Keratinocyte (primary cell): ENCODE measurements at regions not wholly inside any gene's neighbourhood (a gene's known extent, or its start where the extent isn't known, plus 50 kb on each side); places are given as distances from the start of the nearest gene placed in this dataset.

Experiments
- DNase-seq: peaks from one replicate; pipeline ENCODE4 v3.0.0-alpha.2; 2011; ENCODE audit warnings: low read depth, missing footprints, low spot score
- FAIRE-seq: peaks from 2 replicates; lab custom pipeline; 2011; peaks lifted over from hg19 to GRCh38; lab: Jason Lieb, UNC
- H2AFZ ChIP-seq: 2 replicates; pipeline ENCODE4 v1.6.0; 2012; ENCODE audit warnings: low read length, control low read depth, inconsistent platforms; ENCODE audit not compliant: control insufficient read depth
- H3K27ac ChIP-seq: 2 replicates; pipeline ENCODE4 v1.5.1; 2011; ENCODE audit warnings: low read length; ENCODE audit not compliant: control insufficient read depth, insufficient read depth
- H3K27me3 ChIP-seq: 3 replicates; pipeline ENCODE4 v1.6.0; 2011; ENCODE audit warnings: low read length; ENCODE audit not compliant: control insufficient read depth, insufficient read depth; ENCODE audit errors: extremely low read depth
- H3K36me3 ChIP-seq, 2 experiments: 2 replicates in 1 of 2; 3 replicates in 1 of 2; pipeline ENCODE4 v1.5.1; 2011; ENCODE audit warnings: low read length in 2 of 2, mild to moderate bottlenecking in 1 of 2; ENCODE audit not compliant: control insufficient read depth in 2 of 2, insufficient read depth in 2 of 2; ENCODE audit errors: extremely low read depth in 1 of 2
- H3K4me1 ChIP-seq: 3 replicates; pipeline ENCODE4 v1.5.1; 2011; ENCODE audit warnings: low read length; ENCODE audit not compliant: control insufficient read depth, insufficient read depth; ENCODE audit errors: extremely low read depth
- H3K4me2 ChIP-seq: 3 replicates; pipeline ENCODE4 v1.6.0; 2011; ENCODE audit warnings: low read depth, low read length; ENCODE audit not compliant: control insufficient read depth, insufficient read depth; ENCODE audit errors: extremely low read depth
- H3K4me3 ChIP-seq, 3 experiments: fragments of 200-600 bp in 1 of 3; sonication (generic) in 1 of 3; 2 replicates in 2 of 3; 3 replicates in 1 of 3; pipeline ENCODE4 v1.5.1; 2011 to 2016; ENCODE audit warnings: low read length in 3 of 3, mild to moderate bottlenecking in 3 of 3, control low read depth in 2 of 3, inconsistent platforms in 1 of 3, low read depth in 1 of 3, mixed read lengths in 1 of 3, mixed run types in 1 of 3, moderate library complexity in 1 of 3; ENCODE audit not compliant: control insufficient read depth in 2 of 3, insufficient read depth in 2 of 3; ENCODE audit errors: extremely low read depth in 1 of 3
- H3K79me2 ChIP-seq: 2 replicates; pipeline ENCODE4 v1.6.0; 2012; ENCODE audit warnings: low read length; ENCODE audit not compliant: control insufficient read depth, insufficient read depth
- H3K9ac ChIP-seq: 3 replicates; pipeline ENCODE4 v1.6.0; 2011; ENCODE audit warnings: low read length; ENCODE audit not compliant: control insufficient read depth, insufficient read depth; ENCODE audit errors: extremely low read depth
- H3K9me1 ChIP-seq: 3 replicates; pipeline ENCODE4 v1.6.0; 2011; ENCODE audit warnings: low read length; ENCODE audit not compliant: control insufficient read depth, insufficient read depth; ENCODE audit errors: extremely low read depth
- H3K9me3 ChIP-seq: 2 replicates; pipeline ENCODE4 v1.5.1; 2012; ENCODE audit warnings: low read depth, low read length; ENCODE audit not compliant: control insufficient read depth
- H4K20me1 ChIP-seq: 3 replicates; pipeline ENCODE4 v1.6.0; 2011; ENCODE audit warnings: low read length; ENCODE audit not compliant: control insufficient read depth, insufficient read depth; ENCODE audit errors: extremely low read depth
- EZH2 ChIP-seq: IDR thresholded peaks from one replicate; pipeline ENCODE4 v1.6.1; 2012; ENCODE audit warnings: inconsistent platforms, mild to moderate bottlenecking, low read length, moderate library complexity
- dilution Hi-C: fragments of 300-500 bp; cut with MboI; formaldehyde crosslinking; loops from one replicate; pipeline ENCODE4 v1.7.0; 2020; ENCODE audit warnings: low sequenced_read_pairs; ENCODE audit not compliant: extremely low pct_ligation_motif_present
- TF ChIP-seq, protein P1 (sequence below), 3 experiments: IDR thresholded peaks in 1 of 3; conservative IDR thresholded peaks in 1 of 3; optimal IDR thresholded peaks in 1 of 3; 2 replicates in 2 of 3; 3 replicates in 1 of 3; pipeline versions ENCODE3 to v1.5.1; 2011; ENCODE audit warnings: low read length in 3 of 3, mild to moderate bottlenecking in 3 of 3, moderate library complexity in 2 of 3, control low read depth in 1 of 3, inconsistent platforms in 1 of 3; ENCODE audit not compliant: insufficient read depth in 2 of 3; ENCODE audit errors: extremely low read depth in 1 of 3

GRCh38 chr2:236823041-236823629 is 253.5 kb downstream of the ACKR3 start:
- DNase-seq = no peak
- H3K27me3 ChIP-seq = no peaks in the 10 kb centered on the region
- no peak for FAIRE-seq

DNA sequence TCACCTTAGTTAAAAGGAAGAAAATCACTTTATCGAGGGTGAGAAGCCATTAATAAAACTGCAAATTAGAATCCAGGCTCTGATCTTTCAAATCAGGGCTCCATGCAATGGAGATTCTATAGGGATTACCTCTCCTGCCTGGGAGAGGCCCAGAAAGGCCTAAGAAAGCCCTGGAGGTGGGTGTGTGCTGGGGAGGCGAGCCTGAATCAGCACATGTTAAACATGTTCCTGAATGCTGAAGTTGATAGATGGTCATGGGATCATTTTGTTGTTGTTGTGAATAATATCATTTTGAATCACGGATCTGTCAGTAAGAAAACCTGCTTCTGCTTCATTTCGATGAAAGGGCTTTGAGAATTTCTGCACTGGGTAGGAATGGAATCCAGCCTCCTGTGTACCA is 254.3 kb downstream of the ACKR3 start:
- H3K4me2 ChIP-seq = no peak overlapping the region
- no peaks in the 10 kb centered on the region for H4K20me1 ChIP-seq
- no peaks in the 10 kb centered on the region for H3K9me1 ChIP-seq
- H3K9ac ChIP-seq = no peak overlapping the region
- peaks cover 1% of the 10 kb centered on the region for H3K9me3 ChIP-seq
- TF ChIP-seq, protein P1, sequence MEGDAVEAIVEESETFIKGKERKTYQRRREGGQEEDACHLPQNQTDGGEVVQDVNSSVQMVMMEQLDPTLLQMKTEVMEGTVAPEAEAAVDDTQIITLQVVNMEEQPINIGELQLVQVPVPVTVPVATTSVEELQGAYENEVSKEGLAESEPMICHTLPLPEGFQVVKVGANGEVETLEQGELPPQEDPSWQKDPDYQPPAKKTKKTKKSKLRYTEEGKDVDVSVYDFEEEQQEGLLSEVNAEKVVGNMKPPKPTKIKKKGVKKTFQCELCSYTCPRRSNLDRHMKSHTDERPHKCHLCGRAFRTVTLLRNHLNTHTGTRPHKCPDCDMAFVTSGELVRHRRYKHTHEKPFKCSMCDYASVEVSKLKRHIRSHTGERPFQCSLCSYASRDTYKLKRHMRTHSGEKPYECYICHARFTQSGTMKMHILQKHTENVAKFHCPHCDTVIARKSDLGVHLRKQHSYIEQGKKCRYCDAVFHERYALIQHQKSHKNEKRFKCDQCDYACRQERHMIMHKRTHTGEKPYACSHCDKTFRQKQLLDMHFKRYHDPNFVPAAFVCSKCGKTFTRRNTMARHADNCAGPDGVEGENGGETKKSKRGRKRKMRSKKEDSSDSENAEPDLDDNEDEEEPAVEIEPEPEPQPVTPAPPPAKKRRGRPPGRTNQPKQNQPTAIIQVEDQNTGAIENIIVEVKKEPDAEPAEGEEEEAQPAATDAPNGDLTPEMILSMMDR (optimal IDR thresholded peaks at IDR 0.05 in 1 of 3, IDR thresholded peaks at IDR 0.05 in 1 of 3, conservative IDR thresholded peaks at IDR 0.05 in 1 of 3; ENCODE audit: extremely low read depth in 1 of 3, insufficient read depth in 2 of 3, low read length in 3 of 3) = no peak
- no peak for TF ChIP-seq EZH2
- no peak overlapping the region for H3K27ac ChIP-seq
- no peaks in the 10 kb centered on the region for H3K36me3 ChIP-seq
- H2AFZ ChIP-seq = no peak overlapping the region
- H3K79me2 ChIP-seq = no peaks in the 10 kb centered on the region
- no peaks in the 10 kb centered on the region for H3K27me3 ChIP-seq
- no peaks in the 10 kb centered on the region for H3K4me1 ChIP-seq
- FAIRE-seq (no peak), DNase-seq (no peak)
- H3K4me3 ChIP-seq = no peak overlapping the region
- dilution Hi-C loops = no loop called here

More at GRCh38 chr2:236823041-236823629, 253.5 kb downstream of the ACKR3 start:
- Histone ChIP-seq H3K4me3 (no peak overlapping the region), H3K9me1 (no peaks in the 10 kb centered on the region), H3K36me3 (no peaks in the 10 kb centered on the region), H3K9ac (no peak overlapping the region), H3K27ac (no peak overlapping the region), H2AFZ (no peak overlapping the region), H3K4me2 (no peak overlapping the region), H3K4me1 (no peaks in the 10 kb centered on the region), H3K79me2 (no peaks in the 10 kb centered on the region), H3K9me3 (peaks cover 1% of the 10 kb centered on the region), H4K20me1 (no peaks in the 10 kb centered on the region)
- no peak for TF ChIP-seq EZH2
- TF ChIP-seq, protein P1 (optimal IDR thresholded peaks at IDR 0.05 in 1 of 3, IDR thresholded peaks at IDR 0.05 in 1 of 3, conservative IDR thresholded peaks at IDR 0.05 in 1 of 3; ENCODE audit: extremely low read depth in 1 of 3, insufficient read depth in 2 of 3, low read length in 3 of 3) = no peak
- dilution Hi-C loops = no loop called here
